Osteocyte (in vitro differentiated cells): ENCODE measurements at regions not wholly inside any gene's neighbourhood (a gene's known extent, or its start where the extent isn't known, plus 50 kb on each side); places are given as distances from the start of the nearest gene placed in this dataset.

Experiments
- DNase-seq: peaks from one replicate; pipeline ENCODE4 v3.0.0; 2021; ENCODE audit warnings: mixed read lengths; ENCODE audit not compliant: unreplicated experiment; ENCODE audit errors: extremely low spot score
- H3K27ac Mint-ChIP-seq: one replicate; pipeline ENCODE4 v1.8.0; 2021; ENCODE audit warnings: mild to moderate bottlenecking, mixed read lengths; ENCODE audit not compliant: unreplicated experiment
- H3K27me3 Mint-ChIP-seq: one replicate; pipeline ENCODE4 v1.8.0; 2021; ENCODE audit warnings: mixed read lengths; ENCODE audit not compliant: unreplicated experiment
- H3K36me3 Mint-ChIP-seq: one replicate; pipeline ENCODE4 v1.8.0; 2021; ENCODE audit warnings: mixed read lengths; ENCODE audit not compliant: unreplicated experiment
- H3K4me1 Mint-ChIP-seq: one replicate; pipeline ENCODE4 v1.8.0; 2021; ENCODE audit warnings: mixed read lengths; ENCODE audit not compliant: unreplicated experiment
- H3K4me3 Mint-ChIP-seq: one replicate; pipeline ENCODE4 v1.8.0; 2021; ENCODE audit warnings: mild to moderate bottlenecking, moderate library complexity, mixed read lengths; ENCODE audit not compliant: unreplicated experiment
- H3K9me3 Mint-ChIP-seq: one replicate; pipeline ENCODE4 v1.8.0; 2021; ENCODE audit warnings: mixed read lengths; ENCODE audit not compliant: unreplicated experiment
- CTCF ChIP-seq: fragments of 200-600 bp; sonication (generic); IDR thresholded peaks from 2 replicates; pipeline ENCODE4 v1.5.0; 2021; ENCODE audit warnings: antibody characterized with exemption, mild to moderate bottlenecking, moderate library complexity

- no peaks in the 10 kb centered on the region for H3K9me3 Mint-ChIP-seq
- no peaks in the 10 kb centered on the region for H3K36me3 Mint-ChIP-seq
- H3K27me3 Mint-ChIP-seq, result no peaks in the 10 kb centered on the region
- no peak overlapping the region for H3K27ac Mint-ChIP-seq
- no peak for TF ChIP-seq CTCF
- H3K4me1 Mint-ChIP-seq, result no peaks in the 10 kb centered on the region
- DNase-seq, result no peak
- H3K4me3 Mint-ChIP-seq, result no peak overlapping the region
Measured at GRCh38 chr1:239283216-239283615, 103.2 kb upstream of the CHRM3 start.

- no peaks in the 10 kb centered on the region for H3K9me3 Mint-ChIP-seq
- no peak for TF ChIP-seq CTCF
- DNase-seq, result no peak
- no peak overlapping the region for H3K27ac Mint-ChIP-seq
- H3K4me3 Mint-ChIP-seq, result no peak overlapping the region
- no peaks in the 10 kb centered on the region for H3K4me1 Mint-ChIP-seq
- H3K36me3 Mint-ChIP-seq, result no peaks in the 10 kb centered on the region
- no peaks in the 10 kb centered on the region for H3K27me3 Mint-ChIP-seq
Measured at GRCh38 chr1:239282411-239282810, 104.0 kb upstream of the CHRM3 start.

GRCh38 chr1:239276051-239276450 lies 110.3 kb upstream of the CHRM3 start:
- Mint-ChIP-seq H3K27ac (no peak overlapping the region), H3K4me1 (no peaks in the 10 kb centered on the region), H3K36me3 (no peaks in the 10 kb centered on the region), H3K9me3 (peaks cover 4% of the 10 kb centered on the region), H3K4me3 (no peak overlapping the region), H3K27me3 (no peaks in the 10 kb centered on the region)
- no peak for DNase-seq
- no peak for TF ChIP-seq CTCF

DNA sequence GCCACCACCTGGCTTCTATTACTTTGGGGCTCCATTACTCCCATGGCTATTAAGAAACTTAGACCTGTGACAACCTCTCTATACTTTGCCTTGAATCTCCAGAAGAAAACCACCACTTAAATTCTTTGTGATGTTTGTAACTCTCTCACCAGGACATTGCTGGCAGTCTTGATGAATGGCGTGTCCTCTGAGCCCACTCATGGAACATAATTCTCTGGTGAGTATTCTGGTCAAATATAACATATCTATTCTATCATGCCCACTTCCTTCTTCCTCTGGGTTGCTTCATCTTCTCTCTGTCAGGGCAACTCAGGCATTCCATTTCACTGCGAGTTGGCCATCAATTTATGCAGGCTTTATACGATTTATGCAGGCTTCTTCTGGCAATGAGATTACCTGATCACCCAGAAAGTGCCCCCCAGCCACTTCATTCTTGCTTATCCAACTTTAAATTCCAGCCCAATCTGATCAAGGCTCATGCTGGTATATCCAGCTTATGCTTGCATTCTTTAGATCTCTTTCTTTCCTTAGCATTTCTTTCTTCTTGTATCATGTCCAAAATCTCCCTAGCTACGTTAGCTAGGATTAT lies 112.0 kb upstream of the CHRM3 start:
- no peak for TF ChIP-seq CTCF
- DNase-seq, result no peak
- Mint-ChIP-seq H3K27ac (no peak overlapping the region), H3K4me1 (no peaks in the 10 kb centered on the region), H3K9me3 (peaks cover 4% of the 10 kb centered on the region), H3K27me3 (no peaks in the 10 kb centered on the region), H3K4me3 (no peak overlapping the region), H3K36me3 (no peaks in the 10 kb centered on the region)

GRCh38 chr1:239270509-239270908 lies 115.9 kb upstream of the CHRM3 start:
- Mint-ChIP-seq H3K9me3 (peaks cover 4% of the 10 kb centered on the region), H3K4me1 (no peaks in the 10 kb centered on the region), H3K4me3 (no peak overlapping the region), H3K27ac (no peak overlapping the region), H3K36me3 (no peaks in the 10 kb centered on the region), H3K27me3 (no peaks in the 10 kb centered on the region)
- DNase-seq, result no peak
- TF ChIP-seq CTCF, result no peak
